ENCODE measurements at regions not wholly inside any gene's neighbourhood (a gene's known extent, or its start where the extent isn't known, plus 50 kb on each side); places are given as distances from the start of the nearest gene placed in this dataset.
"Not testable (repeated sequence)": the region's sequence is repeated elsewhere in the genome, so short reads cannot be mapped to it uniquely, and the experiment has no call there.

DNA sequence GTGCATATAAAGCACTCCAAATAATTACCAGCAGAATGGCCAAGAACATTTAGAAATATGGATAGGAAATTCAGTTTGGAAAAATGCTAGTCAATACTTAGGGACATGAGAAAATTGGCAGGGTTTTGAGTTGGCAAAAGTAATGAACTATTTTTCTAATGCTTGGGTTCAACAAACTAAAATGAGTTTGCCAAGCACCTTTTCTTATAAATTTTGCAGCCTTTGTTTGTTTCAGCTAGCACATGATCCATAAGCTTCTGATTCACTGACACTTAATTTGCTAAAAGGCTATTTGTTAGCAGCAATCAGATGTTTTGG, 324.8 kb downstream of the QKI start:
- no peak for DNase-seq (ENCODE audit: low read depth)

DNA sequence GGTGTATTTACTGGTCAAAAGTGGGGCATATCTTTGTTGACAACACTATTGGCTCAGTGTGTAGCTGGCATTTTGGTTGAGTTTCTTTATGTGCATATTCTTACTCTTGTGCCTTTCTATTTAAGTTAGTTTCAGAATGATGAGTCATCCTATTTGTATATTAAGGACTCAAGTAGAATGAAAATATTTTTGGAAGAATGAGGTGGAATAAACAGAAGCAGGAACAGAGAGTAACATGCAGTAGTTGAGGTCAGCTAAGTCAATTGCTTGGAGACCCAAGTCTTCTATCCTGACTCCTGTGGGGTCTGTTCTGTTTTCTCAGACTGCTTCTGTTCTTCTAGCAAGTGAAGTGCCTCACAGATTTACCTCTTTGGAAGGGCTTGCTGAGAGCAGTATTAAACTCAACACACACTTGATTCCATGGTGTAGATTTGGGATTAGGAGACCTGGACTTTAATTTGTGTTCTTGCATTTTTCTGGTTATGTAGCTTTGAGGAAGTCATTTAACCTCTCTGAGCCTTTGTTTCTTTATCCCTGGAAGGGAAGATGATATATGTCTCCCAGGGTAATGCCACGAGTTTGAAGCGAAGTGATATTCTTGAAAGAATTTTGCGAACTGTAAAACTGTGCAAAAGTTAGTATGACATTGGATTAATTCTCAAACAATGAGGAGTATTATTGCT, 324.3 kb downstream of the QKI start:
- no peak for DNase-seq (ENCODE audit: low read depth)

DNA sequence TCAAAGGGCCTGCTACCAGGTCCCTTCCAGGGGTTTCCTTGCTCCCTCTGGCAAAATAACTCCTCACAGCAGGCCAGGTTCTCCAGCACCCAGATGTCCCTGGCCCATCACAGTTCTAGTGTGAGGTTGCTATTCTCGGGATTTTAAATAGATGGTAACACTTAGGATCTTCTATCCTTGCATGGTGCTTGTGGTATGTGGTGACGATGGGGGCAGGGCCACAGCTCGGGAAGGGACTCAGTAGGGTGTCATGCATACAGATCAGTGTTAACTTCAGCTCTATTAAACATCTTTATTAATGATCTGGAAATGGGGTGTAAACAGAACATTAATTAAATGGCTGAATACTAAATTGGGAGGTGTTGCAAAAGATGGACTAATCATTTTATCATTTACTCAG, 323.8 kb downstream of the QKI start:
- DNase-seq (ENCODE audit: low read depth): no peak

DNA sequence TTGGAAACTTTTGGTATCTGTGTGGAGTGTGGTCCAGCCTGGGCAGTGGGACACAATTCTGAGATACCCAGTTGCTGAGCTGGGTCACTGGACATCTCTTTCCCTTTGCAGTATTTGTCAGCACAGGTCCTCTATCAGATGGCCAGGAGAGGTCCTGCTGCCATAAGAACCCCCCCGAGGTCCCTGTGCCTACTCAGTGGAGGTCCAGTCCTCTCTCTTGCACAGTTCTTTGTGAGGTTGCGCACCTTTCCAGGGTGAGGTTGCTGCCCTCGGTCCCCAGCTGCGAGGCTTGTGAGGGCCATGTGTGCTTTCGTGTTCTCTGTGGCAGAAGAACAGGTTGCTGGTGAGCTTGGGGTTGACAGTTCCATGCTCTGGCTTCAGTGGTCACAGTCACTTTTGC, 320.6 kb downstream of the QKI start:
- DNase-seq (ENCODE audit: low read depth): no peak

DNA sequence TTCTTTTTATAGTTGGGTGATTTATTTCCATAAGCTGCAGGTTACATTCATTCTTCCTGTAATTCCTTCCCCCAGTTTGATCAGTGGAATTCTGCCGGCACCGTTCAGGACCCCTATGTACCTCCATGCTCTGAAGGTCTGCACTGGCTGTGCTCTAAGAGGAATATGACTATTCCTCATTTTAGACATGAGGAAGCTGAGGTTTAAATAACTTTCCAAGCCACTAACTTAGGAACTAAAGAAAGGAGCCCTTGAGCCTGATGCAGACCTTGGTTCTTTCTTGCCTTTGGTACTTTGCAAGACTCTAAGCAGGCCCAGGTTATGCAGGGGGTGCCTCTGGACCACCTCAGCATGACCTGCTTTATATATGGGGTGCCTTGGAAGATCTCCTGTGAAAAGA, 318.5 kb downstream of the QKI start:
- DNase-seq (ENCODE audit: low read depth): no peak

DNA sequence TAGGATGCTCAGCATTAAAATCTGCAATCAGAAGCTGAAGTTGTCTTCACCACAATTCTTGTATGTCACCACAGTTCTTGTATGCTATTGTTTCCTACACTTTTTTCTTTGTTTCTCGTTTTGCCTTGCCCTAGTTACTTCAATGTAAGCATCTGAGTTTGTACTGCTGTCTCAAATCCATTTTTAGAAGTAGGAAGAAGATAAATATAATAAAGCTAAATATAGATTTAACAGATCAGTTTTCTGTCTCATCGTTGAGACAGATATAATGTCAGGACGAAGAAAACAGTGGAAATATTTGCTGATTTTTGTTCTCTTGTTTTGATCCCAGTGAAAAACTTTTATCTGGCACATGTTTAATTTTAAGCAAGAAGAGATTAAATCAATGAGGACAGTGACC, 318.0 kb downstream of the QKI start:
- no peak for DNase-seq (ENCODE audit: low read depth)

DNA sequence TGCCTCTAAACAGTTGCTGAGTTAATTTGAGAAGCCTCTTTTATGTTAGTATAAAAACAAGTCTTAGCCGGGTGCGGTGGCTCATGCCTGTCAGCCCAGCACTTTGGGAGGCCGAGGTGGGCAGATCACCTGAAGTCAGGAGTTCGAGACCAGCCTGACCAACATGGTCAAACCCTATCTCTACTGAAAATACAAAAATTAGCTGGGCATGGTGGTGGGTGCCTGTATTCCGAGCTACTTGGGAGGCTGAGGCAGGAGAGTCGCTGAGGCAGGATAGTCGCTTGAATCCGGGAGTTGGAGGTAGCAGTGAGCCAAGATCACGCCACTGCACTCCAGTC, 317.5 kb downstream of the QKI start:
- not testable (repeated sequence) for DNase-seq (ENCODE audit: low read depth)

DNA sequence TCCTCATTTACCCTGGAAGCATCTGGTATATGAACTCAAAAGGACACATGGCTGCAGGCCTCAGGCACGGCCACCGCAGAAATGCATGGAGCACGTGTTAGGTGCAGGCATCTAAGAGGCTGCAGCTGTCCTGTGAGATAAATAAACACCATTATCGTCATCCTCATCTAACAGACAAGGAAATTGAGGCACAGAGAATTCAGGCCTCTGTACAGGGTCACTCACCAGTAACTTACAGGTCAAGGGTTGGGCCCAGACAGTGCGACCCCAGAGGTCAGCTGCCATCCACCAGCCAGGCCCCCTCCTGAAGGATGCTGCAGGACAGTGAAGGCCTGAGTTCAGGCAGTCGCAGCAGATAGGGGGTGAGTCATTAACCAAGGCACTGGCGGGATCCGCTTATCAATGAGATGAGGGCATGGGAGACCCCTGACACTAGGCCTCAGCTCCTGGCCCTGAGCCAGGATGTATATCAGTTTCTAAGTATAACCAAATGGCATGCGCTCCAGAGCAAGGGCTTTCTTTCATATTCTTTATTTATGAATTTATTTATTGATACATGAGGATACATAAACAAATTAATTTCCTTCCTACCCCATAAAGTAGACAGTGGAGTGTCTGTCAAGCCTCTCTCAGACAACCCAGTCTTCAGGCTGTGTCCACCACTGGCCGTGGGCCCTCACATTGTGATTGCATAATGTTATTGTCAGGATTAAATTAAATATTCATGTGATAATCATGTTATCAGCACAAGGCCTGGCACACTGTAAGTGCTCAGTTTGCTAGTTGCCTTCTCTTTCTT, 316.9 kb downstream of the QKI start:
- DNase-seq (ENCODE audit: low read depth): no peak

DNA sequence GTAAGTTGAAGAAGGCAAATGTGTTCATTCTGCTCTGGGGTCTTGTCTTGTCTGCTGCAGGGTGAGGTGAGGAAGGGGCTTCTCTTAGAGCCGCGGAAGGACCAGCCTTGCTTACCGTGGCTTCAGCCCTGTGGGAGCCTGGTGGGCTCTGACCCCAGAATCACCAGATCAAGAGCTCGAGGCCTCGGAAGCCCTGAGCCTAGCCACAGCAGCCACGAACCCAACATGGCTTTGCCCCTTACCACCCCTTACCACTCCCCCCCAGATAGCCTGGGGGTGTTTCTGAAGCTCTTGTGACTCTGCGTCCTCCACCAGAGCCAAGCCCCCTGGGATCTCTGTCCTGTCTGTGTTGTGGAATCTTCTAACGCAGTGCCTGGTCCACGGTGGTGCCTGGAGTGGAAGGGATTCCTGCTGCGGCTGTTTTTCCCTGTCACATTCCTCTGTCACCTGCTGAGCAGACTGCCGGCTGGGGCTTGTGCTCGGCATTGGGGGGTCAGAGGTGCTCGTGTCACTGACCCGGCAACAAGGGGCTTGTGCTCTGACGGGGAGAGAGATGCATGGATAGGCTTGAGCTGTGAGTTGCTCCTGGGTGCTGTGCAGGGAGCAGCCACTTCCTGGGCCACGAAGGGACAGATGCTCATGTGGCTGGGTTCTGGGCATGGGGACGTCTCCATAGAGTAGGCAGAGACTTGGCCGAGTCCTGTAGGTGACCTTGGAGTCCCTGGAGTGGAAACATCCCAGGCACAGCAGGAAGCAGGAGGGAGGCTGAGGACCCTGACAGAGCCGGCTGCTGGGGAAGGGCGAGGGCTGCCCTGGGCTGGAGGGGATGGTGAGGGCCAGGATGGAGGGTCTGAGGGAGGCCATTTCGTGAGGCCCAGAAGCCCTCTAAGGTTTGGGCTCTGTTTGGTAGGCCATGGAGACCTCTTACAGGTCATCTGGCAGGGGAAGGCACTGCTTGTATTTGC, 316.0 kb downstream of the QKI start:
- no peak for DNase-seq (ENCODE audit: low read depth)

DNA sequence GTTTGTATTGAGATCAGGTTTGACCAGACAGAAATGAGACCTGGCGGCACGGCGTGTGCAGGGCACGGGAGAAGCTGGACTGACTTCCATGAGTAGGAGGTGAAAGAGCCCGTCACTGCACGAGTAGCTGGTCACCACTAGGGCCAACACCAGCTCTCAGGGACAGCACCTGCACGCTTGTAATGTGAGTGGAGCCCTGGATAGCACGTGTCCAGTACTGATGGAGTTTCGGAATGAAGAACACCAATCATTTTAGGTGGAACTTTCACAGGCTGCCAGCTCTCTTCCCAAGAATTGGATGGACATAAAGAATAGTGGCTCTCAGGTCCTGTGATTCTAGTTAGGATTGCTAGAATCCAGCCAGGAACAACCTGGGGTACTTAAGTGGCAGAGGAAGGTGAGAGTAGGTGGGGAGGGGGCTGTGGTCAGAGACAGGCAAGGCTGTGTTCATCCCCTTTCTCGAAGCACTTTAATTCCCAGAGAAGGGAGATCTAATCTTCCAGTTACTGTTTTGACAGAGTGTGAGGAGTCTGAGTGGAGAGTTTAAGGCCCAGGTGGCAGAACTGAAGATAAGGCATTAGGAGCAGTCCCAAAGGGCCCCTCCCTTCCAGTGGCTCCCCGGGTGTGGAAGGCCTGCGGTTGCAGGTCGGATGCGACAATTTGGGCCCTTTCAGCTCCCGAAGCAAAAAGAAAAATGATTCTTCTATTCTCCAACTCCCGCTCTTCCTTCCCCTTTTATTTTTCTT, 314.8 kb downstream of the QKI start:
- no peak for DNase-seq (ENCODE audit: low read depth)

DNA sequence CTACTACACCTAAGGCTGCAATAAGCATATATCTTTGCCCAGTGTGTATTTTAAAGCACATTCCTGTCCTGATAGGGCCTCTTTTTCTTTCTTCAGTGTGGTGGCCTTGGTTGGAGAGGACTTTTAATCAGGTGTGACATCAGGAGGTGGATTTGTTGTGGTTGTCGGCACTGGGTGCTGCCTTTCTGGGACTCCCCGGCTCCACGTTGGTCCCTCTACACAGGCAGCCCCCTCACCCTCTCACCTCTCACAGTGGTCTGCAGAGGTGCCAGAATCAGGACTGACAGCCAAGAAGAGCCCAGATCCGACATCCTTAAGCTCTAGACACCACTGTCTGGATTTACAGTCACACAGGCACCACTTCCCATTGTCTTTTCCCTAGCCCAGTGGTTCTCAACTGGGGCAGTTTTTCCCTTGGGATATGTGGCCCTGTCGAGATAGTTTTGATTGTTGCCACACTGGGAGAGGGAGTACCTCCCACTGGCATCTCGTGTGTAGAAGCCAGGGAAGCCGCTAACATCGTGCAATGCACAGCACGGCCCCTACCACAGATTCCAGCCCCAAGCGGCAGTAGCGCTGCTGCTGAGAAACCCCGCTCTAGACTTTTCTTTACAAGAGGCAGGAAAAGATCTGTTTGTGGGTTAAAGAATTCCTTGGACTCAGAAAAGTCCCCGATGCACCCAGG, 314.1 kb downstream of the QKI start:
- DNase-seq (ENCODE audit: low read depth): no peak

DNA sequence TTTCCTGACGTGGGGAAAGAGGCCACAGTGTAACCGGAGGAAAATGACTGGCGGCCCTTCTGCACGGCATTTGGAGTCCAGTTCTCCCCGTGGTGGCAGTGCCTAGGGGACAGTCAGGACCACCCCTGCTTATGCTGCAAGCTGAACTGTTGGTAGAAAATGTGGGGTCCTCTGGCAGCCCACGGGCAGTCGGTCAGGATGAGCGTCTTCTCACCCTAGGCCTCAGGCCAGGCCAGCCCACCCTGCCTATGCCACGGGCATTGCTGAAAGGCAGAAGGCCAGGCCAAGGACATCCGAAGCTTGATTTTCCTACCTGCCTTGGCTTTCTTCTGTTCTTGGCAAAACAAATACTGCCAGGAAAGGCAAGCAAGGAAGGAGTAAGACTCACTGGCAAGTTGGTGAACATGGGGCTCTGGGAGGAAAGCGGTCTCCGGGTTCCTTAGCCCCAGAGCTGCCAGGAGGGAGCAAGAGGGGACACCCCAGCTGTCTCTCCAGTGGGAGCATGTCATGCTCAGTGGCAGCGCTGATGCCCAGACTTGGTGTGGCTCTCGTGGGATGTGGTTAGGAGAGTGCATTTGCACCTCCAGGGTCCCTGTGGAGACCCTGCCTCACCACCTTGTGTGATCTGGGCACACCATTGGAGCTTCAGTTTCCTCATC, 311.6 kb downstream of the QKI start:
- no peak for DNase-seq (ENCODE audit: low read depth)

DNA sequence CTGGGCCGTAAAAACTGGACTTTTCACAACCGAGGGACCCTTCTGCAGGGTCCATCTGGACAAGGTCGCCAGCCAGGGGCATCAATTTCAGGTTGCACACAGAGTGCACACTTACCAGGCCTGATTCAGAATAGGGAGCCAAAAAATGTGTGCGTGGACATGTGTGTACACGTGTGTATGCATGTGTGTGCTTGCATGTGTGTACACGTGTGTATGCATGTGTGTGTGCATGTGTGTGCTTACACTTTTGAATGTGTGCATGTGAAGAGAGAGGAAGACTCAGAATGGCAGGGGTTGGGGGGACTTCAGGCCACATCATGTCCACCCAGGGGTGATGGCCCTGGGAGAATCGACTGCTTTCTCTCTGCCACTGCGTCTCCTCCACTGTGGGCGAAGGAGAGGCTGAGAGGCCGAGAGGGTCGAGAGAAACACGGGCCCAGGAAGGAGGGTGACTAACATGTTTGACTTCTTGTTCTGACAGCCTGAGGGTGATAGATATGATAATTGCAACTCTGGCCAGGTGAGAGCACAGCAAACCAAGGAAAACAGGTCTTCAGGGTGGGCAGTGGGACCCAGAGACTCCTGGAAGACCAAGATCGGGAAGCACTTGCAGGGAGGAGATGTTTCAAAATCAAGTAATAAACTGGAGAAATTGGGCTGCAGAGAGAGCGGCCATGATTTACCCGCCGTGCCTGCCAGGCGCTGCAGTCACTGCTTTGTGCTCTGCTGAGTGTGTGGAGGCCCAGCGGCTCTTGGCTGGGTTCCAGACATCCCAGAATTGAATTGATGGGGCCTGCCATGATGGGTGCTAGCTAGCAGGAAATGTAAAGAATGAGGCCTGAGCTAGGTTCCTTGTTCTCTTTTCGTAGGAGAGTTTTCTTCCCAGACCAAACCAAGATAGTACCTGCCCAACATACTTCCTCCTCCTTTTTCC, 310.8 kb downstream of the QKI start:
- DNase-seq (ENCODE audit: low read depth): no peak

DNA sequence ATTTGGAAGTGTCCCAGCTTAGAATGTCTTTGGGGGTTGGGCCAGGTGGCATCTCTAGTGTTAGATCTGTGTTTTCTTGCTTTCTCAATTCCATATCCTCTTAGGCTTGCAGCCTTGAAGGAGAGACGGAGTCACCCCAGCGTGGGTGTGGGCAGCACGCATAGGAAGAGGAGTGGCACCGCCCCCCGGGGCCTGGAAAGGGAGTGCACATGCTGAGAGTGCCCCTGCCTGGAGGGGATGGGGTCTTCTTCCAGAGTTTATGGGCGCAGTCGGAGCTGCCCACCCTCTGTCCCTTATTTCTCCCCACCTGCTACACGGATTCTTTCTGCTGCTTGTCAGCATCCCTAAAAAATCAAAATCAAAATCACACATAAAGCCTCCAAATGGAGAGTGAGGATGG, 309.7 kb downstream of the QKI start:
- no peak for DNase-seq (ENCODE audit: low read depth)

DNA sequence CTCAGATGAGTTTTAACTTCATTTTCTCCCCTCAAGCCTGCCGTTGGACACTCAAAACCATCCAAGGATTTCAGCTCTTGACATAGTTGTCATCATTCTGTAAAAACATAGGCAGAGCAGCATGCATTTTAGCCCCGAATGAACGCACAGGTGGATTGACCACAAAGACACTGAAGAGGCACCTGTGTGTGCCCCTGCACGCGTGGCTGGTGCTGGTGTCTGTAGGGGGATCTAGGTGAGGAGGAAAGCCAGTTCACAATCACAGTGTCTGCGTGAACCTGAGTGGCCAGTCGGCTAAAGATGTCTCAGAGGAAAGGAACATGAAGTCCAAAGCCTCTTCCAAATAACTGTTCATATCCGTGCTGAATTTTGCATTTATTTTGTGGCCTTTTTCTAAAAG, 309.2 kb downstream of the QKI start:
- DNase-seq (ENCODE audit: low read depth): no peak

DNA sequence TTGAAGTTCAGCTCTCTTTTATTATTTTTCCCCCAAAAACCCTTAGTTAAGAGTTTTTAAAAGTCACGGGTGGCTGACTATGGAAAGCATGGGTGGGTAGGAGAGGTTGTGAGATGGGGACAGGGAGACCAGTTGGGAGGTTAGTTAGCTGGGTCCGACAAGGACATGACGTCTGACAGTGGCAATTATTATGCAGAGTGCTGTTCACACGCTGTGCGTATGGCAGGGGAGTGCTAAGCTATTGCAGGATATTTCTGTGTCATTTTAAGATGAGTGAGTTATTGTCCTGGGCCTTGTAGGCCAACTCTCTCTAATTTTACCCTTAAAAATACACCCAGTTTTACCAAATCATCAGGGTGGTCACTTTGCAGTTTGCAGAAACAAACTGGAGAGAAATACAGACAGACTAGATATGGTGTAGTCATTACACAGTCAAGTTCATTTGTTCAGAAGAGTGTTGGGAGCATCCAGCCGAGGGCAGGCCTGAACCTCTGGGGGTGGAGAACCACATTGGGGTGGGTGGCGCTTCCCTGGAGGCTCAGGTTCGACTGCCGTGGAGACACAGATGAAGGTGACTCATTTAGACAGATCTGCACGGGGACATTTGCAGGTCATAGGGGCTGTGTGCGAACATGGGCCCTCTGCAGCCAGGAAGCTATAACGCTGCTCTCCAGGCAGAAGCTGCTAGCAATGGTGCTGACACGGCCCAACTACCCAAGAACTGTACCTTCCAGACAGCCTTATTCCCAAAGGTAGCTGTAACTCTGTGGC, 307.6 kb downstream of the QKI start:
- DNase-seq (ENCODE audit: low read depth): no peak

DNA sequence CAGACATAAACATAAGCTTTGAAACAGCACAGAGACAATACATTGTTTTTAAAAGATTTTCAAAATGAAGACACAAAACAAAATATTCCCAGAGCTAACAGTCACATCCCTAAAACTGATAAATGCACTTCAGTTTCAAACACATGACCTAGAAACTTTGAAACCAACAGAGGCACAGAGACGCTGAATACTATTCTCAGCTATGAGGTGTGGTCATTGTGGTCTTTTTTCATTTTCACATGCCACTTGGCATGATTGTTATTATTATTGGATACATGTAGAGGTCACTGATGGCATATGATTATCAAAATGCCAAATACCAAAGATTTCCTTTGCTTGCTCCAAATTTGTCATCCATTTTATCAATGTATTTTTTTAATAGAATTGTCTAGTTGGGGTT, 306.9 kb downstream of the QKI start:
- no peak for DNase-seq (ENCODE audit: low read depth)

DNA sequence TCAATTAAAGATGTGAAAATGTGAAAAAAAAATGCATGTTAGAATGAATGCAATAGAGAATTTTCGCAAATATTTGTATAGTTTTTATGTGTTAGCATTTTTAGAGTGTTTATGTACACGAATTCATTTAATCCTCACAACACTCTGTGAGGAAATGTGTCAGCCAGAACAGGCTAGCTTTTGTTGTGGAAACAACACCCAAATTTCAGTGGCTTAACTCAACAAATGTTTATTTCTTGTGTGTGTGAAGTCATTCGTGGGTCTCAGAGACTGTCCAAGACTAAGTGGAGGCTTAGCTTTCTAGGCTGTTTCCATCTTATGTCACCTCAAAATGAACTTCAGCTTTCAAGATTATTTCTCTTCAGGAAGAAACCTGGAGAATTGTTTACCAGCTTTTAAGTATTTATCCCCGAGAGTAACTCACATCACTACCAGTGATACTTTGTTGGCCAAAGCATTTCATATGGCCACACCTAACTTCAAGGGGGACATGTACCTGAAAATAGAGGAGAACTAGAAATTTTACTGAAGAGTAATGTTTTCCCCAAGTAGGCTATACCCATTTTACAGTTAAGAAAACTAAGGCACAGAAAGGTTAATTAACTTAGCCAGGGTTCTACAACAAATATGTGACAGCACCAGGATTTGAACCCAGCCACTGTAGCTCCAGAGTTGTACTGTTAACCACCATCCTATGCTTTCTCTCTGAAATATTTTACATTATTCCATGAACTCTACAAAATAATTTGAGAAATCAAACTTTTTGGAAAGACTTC, 306.1 kb downstream of the QKI start:
- no peak for DNase-seq (ENCODE audit: low read depth)

All from activated T-cell treated with anti-CD3 and anti-CD28 coated beads for 24 hours (primary cell).